Spleen (tissue), 7 donors: ENCODE measurements at regions not wholly inside any gene's neighbourhood (a gene's known extent, or its start where the extent isn't known, plus 50 kb on each side); places are given as distances from the start of the nearest gene placed in this dataset.
"Not testable (repeated sequence)": the region's sequence is repeated elsewhere in the genome, so short reads cannot be mapped to it uniquely, and the experiment has no call there.

Experiments
- POLR2A ChIP-seq, 3 donors: fragments of 450-650 bp; IDR thresholded peaks; one replicate each; pipeline ENCODE4 v1.5.1; 2017; ENCODE audit warnings: antibody characterized with exemption in 3 of 3, mild to moderate bottlenecking in 1 of 3
- POLR2AphosphoS5 ChIP-seq, 3 donors: sonication (generic); formaldehyde crosslinking; IDR thresholded peaks; one replicate each; pipeline ENCODE4 v1.5.1; 2017; ENCODE audit warnings: antibody characterized with exemption in 3 of 3
- TF ChIP-seq, protein P1 (sequence below), 11 experiments: fragments of 200-600 bp in 7 of 11; fragments of 450-650 bp in 4 of 11; sonication (generic) in 4 of 11; IDR thresholded peaks in 8 of 11; conservative IDR thresholded peaks in 3 of 11; 1 replicate in 7 of 11; 2 replicates in 4 of 11; pipeline versions ENCODE4 v1.4.0 to v1.8.0; 2016 to 2021; ENCODE audit warnings: antibody characterized with exemption in 11 of 11, inconsistent platforms in 4 of 11, mild to moderate bottlenecking in 1 of 11
- donor health status: DM: no; HTN: no; CAD: no; lungs with moderate emphysema.
- donor health status: DM: no; HTN: no; CAD: no.
- donor health status: DM: no; HTN: no; CAD: no.

DNA sequence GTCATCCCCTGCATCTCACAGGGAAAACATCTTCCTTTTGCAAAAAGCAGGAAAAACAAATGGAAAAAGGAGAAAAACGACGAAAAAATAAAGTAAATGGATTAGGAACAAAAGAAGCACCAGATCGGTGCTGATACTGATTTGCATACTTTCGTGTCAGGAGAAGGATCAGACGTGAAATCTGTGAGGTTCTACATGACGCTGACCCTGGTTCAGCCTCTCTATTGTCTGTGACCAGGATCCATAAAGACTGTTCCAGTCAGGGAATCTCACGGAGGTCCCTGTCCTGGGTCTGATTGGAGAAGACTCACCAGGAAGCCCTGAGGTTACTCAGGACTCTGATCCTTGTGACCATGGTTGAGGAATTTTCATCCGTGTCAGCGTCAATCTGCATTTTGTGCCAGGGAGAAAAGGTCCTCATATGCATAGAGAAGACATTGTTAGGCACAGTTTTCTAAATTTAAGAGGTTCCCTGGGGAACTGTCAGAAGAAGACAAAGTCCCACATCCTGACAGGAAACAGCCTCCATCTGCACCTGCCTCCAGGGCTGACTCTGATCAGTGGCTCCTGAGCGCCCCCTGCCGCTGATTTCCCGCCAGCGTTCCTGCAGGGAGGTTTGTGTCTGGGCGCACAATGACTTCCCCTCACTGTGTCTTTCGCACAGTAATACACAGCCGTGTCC, 808.2 kb downstream of the TMEM121 start:
- TF ChIP-seq, protein P1, sequence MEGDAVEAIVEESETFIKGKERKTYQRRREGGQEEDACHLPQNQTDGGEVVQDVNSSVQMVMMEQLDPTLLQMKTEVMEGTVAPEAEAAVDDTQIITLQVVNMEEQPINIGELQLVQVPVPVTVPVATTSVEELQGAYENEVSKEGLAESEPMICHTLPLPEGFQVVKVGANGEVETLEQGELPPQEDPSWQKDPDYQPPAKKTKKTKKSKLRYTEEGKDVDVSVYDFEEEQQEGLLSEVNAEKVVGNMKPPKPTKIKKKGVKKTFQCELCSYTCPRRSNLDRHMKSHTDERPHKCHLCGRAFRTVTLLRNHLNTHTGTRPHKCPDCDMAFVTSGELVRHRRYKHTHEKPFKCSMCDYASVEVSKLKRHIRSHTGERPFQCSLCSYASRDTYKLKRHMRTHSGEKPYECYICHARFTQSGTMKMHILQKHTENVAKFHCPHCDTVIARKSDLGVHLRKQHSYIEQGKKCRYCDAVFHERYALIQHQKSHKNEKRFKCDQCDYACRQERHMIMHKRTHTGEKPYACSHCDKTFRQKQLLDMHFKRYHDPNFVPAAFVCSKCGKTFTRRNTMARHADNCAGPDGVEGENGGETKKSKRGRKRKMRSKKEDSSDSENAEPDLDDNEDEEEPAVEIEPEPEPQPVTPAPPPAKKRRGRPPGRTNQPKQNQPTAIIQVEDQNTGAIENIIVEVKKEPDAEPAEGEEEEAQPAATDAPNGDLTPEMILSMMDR (IDR thresholded peaks at IDR 0.05 in 8 of 11, conservative IDR thresholded peaks at IDR 0.05 in 3 of 11) = peak in 9 of 11 experiments; percentile 39 to 79 (median 63)
- TF ChIP-seq POLR2AphosphoS5 (IDR thresholded peaks at IDR 0.05) = peak in 2 of 3 donors; percentile 56 to 76
- TF ChIP-seq POLR2A (IDR thresholded peaks at IDR 0.05) = not testable (repeated sequence)
